EL (cell line): ENCODE measurements at regions not wholly inside any gene's neighbourhood (a gene's known extent, or its start where the extent isn't known, plus 50 kb on each side); places are given as distances from the start of the nearest gene placed in this dataset.

Source experiments
- DNase-seq: peaks from one replicate; pipeline ENCODE4 v3.0.0-alpha.2; 2016

GRCh38 chr3:88209356-88209755 is 59.6 kb downstream of the C3orf38 start:
- no peak for DNase-seq

DNA sequence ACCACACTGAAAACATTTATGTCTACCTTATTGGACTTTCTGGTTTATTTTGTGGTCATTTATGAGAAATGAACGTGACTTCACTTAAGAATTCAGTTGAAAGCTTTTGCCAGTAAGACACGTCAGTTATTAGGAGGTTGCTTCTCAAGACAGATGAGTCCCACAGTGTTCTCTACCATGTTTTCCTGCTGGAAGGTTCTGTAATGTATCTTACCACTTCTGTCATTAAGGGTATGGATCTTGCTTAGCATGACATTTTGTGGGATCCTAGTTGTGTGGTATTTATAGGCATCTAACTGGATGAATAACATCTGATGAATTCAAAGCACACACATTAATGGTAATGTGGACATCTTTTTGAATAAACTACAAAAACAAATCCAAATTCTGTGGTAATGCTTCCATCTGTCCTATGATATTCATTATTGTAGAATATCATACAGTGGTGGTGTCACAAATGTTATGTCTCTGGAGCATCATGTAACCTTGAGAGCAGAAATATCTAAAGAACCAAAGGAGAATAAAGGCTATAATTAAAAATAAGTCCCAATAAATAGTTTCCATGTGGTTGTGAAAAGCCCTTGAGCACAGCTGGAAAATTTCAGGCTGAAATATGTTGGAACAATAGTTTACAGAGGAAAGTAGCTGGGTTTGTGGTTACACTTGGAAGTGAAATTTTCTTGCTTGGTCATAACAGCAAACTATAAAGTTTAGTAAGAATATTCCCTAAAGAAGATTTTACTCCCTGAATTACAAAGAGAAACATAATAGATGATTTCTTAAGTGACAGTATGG is 61.5 kb downstream of the C3orf38 start:
- no peak for DNase-seq

- DNase-seq: peak; percentile 38
These were observed 69.5 kb downstream of the C3orf38 start for GRCh38 chr3:88219138-88219792.

GRCh38 chr3:88220126-88220525 is 70.4 kb downstream of the C3orf38 start:
- no peak for DNase-seq

DNA sequence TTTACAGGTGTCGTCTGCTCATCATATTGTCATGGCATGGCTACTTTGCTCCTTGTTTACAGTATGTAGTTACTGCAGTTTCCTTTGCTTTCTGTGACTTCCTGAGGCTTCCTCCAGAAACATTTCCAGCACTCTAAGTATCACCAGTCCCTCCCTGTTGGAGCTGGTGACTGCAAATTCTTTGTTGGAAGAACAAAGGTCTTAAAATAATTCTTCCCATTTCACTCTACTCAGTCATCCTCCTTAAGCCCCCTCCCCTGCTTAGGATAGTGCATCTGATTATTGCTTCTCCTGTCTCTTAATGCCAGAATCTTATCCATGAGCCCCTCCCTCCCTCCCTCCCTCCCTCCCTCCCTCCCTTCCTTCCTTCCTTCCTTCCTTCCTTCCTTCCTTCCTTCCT is 72.0 kb downstream of the C3orf38 start:
- no peak for DNase-seq

- no peak for DNase-seq
These were observed 72.6 kb downstream of the C3orf38 start for GRCh38 chr3:88222343-88222742.

DNA sequence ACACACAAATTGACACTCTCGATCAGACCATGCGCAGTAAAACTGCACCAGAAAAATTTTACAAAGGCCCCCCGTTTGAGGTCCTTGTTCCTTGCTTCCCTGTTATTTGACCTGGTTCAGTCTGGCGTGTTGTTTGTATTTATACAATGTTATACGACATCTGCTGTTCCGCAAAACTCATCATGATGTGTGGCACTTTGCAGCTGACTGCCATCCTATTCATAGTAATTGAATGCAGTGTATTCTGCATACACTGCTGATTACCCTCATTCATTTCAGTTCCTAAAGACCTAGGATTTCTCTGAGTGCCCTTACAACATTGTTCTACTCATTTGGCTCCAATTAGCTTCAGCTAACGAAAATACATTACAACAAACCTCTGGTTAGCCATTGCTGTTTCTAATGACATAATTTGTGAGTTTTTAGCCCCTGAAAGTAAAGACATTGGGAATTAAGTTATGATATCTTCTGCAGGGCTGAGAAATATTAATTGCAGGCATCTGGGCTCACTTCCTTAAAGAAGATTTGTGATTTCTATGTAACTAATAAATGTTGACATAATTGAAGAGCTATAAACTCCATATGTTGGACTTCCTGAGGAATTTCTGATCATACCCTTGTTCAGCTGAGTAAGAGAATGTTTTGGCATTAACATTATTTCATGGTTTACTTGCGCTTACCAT is 75.7 kb downstream of the C3orf38 start:
- DNase-seq: no peak

GRCh38 chr3:88226910-88227309 is 77.2 kb downstream of the C3orf38 start:
- DNase-seq: no peak

DNA sequence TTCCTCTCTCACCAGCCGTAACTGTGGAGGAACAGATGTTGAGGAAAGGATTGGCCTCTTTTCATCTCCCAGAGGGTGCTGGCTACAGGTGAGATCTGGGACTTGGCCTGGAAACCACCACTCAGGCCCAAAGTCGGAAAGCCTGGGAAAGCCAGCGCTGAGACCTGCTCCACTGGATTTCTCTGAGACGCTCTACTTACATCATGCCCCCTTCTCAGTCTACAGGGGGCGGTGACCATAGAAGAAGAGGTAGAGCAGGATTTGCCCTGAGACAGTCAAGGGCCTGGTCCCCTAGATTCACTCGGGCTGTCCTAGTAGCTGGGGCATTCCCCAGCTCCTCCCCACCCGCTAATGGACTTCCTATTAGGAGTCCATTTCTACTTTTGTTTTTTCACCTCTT is 80.9 kb downstream of the C3orf38 start:
- DNase-seq: no peak

- no peak for DNase-seq
These were observed 81.4 kb downstream of the C3orf38 start for GRCh38 chr3:88231207-88231606.

DNA sequence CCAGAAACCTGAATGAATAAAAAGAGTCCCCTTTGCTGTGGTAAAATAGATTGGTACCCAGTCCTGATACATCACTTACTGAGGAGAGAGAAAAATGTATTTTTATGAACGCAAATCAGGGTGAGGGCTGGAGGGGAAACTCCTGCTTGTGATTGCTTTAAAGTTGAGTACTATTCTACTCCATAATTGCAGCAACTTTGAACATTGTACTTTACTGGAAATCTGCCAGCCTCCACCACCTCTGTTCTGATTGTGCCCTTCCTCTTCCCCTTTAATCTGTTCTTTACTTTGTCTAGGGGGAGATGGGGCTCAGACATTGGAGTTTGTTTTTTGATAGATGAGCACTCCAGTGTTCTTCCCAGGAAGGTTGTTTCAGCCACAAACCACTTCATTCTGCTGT is 81.9 kb downstream of the C3orf38 start:
- no peak for DNase-seq

GRCh38 chr3:88235102-88235501 is 85.3 kb downstream of the C3orf38 start:
- DNase-seq: peak; percentile 6

- DNase-seq: no peak
These were observed 90.1 kb downstream of the C3orf38 start for GRCh38 chr3:88239870-88240269.

GRCh38 chr3:88248658-88249057 is 98.9 kb downstream of the C3orf38 start:
- DNase-seq: no peak

DNA sequence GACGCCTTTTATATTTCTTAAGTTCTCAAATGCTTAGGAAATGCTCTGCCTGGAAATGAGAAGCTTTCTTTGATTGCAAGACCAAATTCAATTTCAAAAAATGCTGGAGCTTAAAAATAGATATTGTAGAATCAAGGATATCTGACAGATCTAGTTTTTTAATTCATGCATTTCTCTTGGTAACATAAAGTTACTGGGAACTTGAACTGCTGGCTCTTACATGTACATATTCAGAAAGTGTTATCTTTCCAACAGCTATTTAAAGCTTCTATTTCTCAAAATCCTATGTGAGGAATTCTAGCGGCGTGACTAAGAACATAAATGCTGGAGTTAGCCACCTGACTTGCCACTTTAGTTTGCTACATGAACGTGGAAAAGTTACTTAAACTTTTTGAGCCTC is 109.3 kb downstream of the C3orf38 start:
- no peak for DNase-seq

DNA sequence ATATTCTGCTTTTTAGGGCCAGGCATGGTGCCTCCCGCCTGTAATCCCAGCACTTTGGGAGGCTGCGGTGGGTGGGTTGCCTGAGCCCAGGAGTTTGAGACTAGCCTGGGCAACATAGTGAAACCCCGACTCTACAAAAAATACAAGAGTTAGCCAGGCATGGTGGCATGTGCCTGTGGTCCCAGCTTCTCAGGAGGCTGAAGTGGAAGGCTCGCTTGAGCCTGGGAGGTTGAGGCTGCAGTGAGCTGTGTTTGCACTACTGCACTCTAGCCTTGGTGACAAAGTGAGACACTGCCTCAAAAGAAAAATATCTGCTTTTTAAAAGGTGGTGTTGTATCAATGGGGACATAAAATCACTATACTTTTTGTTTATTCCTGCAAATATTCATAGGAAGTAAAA is 112.8 kb downstream of the C3orf38 start:
- no peak for DNase-seq

DNA sequence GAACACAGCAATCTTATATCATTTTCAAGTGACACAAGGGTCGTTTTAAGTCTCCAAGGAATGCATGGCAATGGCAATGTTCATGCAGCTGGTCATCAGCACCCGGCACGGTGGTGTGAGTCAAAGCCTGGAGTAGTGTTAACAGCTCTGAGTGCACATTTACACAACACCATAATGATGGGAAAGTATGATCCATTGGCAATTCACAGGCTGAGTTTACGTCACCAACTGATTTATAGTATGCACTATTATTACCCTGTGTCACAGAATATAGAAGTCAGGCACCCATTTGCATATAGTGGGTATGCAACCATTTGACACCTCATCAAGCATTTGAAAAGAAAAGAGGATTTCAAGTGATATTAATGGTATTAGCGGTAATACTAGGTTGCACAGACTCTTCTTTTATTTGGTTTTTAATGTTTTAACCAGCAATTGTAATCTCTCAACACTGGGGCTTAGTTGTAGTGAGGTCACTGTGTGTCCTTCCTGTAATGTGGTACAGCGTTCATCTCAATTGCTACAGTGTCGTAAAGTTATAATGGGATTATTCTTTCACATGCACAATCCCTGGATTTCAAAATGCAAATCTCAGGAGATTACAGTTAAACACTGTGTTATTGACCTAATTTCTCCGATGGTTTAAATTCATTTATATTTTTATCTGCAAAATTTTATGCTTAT is 113.8 kb downstream of the C3orf38 start:
- DNase-seq: no peak

- DNase-seq: no peak
These were observed 117.7 kb downstream of the C3orf38 start for GRCh38 chr3:88267441-88267840.

- DNase-seq: no peak
These were observed 118.1 kb downstream of the C3orf38 start for GRCh38 chr3:88267847-88268246.

GRCh38 chr3:88280326-88280725 is 130.6 kb downstream of the C3orf38 start:
- no peak for DNase-seq

- no peak for DNase-seq
These were observed 132.9 kb downstream of the C3orf38 start for GRCh38 chr3:88282528-88283241.

- DNase-seq: no peak
These were observed 133.5 kb downstream of the C3orf38 start for GRCh38 chr3:88283242-88283592.

- DNase-seq: no peak
These were observed 141.7 kb downstream of the C3orf38 start for GRCh38 chr3:88291486-88291885.
